Femur (tissue), 1 donor: ENCODE measurements at regions not wholly inside any gene's neighbourhood (a gene's known extent, or its start where the extent isn't known, plus 50 kb on each side); places are given as distances from the start of the nearest gene placed in this dataset.
A peak's percentile ranks its signal among the peaks of the same experiment; 100 is the strongest.
"Not testable (repeated sequence)": the region's sequence is repeated elsewhere in the genome, so short reads cannot be mapped to it uniquely, and the experiment has no call there.

Source experiments
- DNase-seq: peaks from one replicate; pipeline ENCODE4 v3.0.0-alpha.2; 2017

DNA sequence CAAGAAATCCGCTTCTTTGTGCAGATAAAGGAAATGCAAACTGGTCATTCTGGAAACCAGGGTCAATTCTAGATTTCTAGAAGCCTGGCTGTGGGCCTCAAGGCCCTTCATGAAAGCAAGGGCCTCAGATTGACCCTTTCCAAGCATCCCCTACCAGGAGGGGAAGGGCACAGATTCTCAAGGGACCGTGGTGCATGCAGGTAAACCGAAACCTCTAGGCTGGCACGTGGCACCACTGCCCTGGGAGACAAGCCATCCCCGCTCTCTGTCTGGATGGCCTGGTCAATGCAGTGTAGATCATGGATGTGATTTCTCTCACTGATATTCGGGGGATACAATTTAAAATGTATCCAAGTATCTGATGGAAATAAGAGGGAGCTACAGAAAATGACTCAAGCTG, 69.4 kb downstream of the TOMM20 start:
- DNase-seq, result no peak

DNA sequence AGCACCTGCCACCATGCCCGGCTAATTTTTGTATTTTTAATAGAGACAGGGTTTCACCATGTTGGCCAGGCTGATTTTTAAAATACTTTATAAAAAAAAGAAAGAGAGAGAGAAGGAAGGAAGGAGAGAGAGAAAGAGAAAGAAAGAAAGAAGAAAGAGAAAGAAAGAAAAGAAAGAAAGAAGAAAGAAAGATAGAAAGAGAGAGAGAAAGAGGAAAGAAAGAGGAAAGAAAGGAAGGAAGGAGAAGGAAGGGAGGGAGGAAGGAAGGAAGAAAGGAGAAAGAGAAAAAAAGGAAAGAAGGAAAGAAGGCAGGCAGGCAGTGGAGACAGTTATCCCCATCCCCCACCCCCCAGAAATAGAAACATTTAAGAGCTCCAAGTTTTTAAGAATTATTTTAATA, 69.9 kb downstream of the TOMM20 start:
- no peak for DNase-seq

DNA sequence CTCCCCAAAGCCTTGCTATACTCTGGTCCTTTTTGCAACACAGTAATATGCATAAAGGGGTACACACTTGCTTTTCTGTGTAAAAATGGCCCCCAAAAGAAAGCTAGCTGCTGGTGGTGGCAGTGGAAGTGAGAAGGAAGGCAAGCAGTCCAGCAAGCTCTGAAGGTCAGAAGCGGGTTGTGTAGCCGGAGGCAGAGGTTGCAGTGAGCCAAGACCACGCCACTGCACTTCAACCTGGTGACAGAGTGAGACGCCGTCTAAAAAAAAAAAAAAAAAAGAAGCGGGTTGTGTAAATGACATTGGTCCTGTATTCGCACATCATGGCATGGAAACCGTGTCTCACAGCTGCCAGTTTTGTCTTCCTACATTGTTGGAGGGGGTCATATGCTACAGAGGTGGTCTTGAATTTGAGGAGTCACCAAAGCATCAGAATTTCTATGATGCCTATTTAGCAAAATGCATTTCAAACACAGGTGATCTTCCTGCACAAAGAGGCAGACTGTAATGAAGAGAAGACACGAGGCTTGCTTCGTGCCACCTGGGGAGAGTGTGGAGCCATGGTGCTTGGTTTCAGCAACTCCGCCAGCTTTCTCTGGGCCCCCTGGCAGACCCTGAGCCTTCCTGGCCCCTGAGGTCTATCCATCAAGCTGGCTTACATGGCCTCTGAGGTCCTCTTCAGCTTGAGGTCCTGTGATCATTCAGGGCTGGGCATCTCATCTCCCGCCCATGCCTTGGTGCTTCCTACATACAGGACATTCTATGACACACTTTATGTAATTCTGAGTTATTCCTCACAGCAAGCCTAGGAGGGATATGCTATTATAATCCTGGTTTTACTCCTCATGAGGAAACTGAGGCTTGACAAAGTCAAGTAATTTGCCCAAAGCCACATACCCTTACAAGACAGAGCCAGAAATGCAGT, 71.0 kb downstream of the TOMM20 start:
- no peak for DNase-seq

DNA sequence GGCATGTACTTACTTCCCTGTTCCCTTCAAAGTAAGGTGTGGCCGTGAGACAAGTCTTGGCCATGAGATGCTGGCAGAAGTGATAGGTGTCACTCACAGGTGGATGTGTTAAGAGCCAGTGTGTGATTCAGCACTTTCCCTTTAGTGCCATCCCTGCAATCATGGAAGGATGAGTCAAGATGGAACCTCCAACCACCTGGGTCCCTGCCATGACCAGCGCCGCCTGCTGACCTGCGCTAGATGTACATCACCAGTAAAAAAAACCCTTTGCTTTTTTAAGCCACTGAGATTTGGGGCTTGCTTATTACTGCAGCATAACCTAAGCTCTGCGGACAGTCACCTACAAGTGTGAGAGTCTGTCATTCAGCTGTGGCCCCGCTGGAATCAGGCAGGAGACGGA, 71.7 kb downstream of the TOMM20 start:
- no peak for DNase-seq

DNA sequence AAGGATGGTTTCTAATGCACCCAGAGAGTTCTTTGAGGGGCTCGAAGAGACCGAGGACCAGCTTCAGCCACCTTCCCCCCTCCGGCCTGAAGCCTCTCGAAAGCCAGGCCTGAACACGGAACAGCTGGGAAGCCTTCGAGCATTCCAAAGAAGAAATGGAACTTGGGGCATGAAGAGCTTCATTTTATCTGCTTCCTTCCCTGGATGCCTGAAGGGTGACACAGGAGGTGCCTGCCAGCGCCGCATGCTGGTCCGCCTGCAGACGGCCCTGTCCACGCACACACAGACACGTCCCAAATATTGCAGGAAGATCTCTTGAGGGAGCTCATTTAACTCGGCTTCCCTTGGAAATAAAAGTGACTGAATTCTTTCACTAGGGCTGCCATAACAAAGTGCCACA, 73.7 kb downstream of the TOMM20 start:
- no peak for DNase-seq

DNA sequence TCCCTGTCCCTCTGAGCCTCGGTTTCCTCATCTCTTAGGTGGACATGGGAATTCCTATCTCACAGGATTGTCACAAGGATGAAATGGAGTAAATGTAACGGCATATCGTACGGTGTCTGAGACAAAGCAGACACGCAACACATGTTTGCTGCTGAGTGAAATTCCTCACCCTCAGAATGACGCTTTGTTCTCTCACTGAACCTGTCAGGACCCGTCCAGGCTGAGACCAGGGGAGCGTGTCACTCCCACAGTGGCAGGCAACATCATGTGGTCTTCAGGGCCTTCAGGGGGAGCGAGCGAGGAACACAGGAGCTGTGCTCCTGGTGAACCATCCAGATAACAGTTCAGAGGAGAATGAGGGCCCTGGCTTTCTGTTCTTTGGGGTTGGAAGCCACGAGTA, 74.2 kb downstream of the TOMM20 start:
- DNase-seq, result no peak

DNA sequence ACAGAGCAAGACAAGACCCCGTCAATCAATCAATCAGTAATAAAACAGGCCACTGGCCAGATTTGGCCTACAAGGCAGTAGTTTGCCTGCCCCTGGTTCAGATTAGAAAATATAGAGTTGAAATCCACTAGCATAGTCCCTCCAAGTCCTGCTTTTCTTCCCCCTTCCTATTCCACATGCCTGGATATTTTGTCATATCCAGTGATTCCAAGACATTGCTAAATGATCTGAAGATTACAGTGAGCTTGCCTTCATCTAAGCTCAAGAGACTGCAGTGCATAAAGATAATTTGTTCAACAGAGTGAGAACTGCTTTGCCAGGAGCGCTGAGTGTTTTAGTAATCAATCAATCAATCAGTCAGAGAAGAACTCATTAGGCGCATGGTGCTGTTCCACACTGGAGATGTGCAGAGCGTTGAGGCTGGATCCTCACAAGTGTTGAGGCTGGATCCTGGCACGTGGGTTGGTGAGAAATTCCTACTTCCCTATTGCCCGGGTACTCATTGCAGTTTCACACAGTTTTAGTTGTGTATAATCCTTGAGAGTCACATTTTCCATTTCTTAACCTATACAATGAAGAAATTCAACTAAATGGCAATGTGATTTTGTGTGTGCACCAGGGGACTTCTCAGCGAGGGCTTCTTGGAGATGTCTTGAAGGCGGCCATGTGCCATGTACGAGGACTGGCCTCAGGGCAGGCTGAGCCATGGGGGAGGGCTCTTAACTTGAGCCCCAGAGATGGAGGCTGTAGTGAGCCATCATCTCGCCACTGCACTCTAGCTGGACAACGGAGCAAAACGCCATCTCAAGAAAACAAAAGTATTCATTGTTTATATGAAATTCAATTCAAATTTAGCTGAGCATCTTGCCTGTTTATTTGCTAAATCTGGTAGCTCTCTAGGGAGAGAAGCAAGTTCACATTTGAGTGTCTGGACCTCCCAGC, 76.3 kb downstream of the TOMM20 start:
- peak; percentile 44 for DNase-seq

DNA sequence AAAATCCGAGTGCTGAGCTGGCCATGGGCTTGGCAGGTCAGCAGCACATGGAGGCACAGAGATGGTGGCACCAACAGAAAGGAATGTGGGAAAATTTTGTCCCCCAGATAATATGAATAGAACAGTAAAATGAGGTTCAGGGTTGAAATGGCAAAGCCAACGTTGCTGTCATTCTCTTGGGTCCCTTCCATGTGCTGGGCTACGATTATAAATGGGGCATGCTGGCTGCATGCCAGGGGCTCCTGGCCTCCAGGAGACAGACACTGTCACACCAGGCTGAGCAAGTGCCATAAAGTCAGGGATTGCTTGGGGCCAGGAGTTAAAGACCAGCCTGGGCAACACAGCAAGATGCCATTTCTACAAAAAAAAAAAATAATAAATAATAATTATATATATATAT, 77.1 kb downstream of the TOMM20 start:
- no peak for DNase-seq

DNA sequence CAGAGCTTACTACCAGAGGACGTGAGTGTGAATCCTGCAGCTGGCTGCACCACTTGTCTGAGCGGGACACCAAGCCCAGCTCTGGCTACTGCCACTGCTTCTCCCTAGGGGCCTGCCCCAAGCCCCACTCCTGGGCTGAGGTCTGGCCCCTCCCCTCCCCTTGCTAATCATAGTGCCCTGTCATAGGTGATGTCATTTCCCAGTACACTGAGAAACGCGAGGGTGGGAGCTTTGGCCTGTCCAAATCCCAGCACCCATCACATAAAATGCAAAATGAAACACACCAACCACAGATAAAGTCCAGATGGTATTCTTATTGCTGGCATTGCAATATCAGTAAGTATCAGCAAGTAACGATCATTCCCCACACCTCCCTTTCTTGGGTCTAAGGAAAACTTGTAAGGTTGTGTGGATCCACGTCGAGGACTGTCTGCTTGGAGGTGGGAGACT, 77.7 kb downstream of the TOMM20 start:
- DNase-seq, result no peak

DNA sequence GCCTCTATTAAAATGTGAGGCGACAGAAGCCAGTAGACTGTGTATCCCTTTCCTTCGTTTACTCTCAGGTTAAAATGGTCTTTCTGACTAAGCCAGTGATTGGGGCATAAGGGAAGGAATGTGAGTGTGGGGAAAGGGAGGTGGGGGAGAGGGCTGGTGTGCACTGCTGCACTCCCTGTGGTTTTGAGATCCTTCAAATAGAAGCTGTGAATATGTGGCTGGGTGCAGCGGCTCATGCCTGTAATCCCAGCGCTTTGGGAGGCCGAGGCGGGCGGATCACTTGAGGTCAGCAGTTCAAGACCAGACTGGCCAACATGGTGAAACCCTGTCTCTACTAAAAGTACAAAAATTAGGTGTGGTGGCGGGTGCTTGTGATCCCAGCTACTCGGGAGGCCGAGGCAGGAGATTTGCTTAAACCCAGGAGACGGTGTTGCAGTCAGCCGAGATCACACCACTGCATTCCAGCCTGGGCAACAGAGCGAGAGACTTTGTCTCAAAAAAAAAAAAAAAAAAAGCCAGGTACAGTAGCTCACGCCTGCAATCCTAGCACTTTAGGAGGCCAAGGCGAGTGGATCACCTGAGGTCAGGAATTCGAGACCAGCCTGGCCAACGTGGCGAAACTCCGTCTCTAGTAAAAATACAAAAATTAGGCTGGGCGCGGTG, 78.8 kb downstream of the TOMM20 start:
- DNase-seq, result not testable (repeated sequence)

DNA sequence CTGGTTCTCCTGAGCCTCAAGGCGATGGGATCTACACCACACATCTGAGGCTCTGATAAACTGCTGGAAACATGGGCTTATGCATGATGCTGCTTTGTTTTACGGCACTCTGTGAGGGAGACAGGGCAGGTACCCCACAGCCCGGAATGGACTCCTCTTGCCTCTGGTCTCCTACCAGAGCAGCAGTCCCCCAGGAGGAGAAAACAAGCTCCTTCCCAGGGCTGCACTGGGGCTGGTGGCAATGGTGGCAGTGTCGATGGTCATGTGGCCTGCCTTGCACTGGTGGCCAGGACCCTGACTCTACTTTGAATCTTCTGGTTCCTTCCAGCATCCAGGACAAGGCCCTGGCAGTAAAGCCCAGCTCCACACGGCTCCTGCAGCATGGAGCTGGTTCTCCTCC, 79.4 kb downstream of the TOMM20 start:
- no peak for DNase-seq

DNA sequence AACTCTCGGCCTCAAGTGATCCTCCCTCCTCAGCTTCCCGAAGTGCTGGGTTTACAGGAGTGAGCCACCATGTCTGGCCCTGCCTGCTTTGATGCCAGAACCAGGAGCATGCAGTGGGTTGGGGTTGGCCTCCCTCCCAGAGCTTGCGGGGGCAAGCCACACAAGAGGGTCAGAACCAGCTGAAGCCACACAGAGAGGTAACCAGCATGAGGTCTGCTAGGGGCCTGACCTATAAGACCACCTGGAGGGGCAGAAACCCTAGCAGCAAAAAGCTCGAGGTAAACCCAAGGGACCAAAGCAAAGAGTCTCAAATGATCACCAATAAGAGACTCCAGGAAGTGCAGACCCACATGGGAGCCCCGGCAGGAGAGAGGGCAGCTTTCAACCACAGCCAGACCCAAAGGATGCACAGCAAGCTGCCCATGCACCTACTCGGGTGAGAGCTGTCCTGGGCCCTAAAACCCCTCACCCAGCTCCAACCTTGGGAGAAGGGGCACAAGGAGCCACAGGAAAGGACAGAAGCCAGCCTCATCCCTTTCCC, 81.2 kb downstream of the TOMM20 start:
- DNase-seq, result peak; percentile 36

DNA sequence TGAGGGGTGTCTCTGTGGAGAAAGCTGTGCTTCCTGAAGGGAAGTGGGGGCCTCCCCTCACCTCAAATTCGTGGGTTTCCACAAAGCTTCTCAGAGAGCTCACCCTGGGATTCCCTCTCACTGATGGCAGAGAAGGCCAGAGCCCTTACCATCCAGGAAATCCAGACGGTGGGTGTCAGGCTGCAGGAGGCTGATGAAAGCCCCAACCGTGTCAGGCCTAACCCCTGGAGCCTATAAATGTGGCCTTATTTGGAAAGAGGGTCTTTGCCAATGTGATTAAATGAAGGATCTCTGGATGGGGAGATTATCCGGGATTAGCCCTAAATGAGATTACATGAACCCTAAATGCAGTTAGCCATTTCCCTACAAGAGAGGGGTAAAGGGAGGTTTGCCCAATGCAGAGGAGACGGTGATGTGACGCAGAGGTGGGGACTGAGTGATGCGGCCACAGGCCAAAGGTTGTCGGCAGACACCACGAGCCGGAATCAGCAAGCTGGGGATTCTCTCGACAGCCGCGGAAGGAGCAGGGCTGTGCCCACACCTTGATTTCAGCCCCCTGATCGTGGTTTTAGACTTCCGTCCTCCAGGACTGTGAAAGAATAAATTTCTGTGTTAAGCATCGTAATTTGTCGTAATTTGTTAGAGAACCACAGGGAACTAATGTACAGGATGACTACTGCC, 82.6 kb downstream of the TOMM20 start:
- DNase-seq, result no peak

DNA sequence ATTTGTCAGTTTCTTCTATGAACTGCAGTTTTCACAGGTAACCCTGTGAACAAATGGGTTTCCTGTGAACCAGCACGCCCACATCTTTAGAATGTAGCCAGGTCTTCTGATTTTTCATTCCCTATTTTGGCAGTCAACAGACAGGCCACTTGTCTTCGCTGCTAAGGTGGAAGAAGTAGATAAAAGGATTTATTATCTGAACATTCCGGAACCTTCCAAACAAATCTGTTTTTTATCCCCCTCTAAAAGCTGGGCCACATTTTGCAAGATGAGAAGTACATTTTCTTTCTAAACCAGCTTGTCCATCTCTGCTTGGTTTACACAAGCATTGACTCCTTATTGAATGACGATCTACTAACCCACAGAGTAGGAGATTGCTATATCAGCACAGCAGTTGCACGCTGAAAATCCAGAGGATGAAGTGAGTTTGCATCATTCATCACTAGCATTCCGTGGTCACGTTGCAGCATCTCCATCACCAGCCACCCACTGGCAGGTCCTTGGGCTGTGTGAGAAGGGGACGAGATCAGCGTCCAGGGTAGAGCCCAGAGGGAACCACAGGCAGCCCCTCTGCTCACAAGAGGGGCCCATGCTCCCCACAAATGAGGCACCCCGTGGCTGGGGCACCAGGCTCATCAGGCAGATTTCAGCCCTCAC, 83.5 kb downstream of the TOMM20 start:
- DNase-seq, result no peak

DNA sequence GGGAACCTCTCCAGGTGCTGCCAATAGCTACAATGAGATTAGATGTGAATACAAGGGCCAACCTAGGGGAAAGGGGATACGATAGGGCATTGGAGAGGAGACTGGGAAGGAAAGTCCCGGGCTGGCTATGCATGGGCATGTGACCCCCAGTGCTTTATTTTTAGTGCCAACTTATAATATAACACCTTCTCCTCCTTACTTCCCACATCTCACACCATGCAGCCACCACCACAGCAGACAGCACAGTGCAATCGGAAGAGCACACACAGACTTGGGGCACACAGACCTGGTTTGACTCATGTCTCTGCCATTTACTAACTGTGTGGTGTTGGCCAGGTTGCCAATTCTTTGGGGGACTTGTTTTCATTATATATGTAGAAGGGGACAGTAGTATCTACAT, 85.4 kb downstream of the TOMM20 start:
- no peak for DNase-seq

DNA sequence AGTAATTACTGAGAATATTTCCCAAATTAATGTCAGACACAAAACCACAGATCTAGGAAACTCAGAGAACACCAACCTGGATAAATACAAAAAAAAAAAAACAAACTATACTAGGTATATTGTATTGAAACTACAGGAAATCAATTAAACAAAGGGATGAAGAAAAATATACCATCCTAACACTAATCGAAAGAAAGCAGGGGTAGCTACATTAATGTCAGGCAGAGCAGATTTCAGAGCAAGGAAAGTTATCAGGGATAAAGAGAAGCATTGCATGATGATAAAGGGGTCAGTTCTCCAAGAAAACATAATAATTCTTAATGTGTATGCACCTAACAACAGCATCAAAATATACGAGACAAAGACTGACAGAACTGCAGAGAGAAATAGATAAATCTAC, 89.9 kb downstream of the TOMM20 start:
- DNase-seq, result no peak

DNA sequence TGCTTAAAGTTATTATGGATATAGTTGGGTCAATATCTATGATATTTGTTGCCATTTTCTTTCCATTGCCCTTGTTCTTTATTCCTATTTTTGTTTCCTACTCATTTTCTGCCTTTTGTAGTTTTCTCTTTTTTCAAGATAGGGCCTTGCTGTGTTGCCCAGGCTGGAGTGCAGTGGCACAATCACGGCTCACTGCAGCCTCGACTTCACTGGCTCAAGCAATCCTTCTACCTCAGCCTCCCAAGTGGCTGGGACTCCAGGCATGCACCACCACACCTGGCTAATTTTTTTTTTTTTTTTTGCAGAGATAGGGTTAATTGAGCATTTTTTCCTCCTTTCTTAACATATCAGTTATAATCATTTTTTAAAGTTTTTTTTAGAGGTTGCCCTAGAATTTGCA, 92.7 kb downstream of the TOMM20 start:
- DNase-seq, result no peak

DNA sequence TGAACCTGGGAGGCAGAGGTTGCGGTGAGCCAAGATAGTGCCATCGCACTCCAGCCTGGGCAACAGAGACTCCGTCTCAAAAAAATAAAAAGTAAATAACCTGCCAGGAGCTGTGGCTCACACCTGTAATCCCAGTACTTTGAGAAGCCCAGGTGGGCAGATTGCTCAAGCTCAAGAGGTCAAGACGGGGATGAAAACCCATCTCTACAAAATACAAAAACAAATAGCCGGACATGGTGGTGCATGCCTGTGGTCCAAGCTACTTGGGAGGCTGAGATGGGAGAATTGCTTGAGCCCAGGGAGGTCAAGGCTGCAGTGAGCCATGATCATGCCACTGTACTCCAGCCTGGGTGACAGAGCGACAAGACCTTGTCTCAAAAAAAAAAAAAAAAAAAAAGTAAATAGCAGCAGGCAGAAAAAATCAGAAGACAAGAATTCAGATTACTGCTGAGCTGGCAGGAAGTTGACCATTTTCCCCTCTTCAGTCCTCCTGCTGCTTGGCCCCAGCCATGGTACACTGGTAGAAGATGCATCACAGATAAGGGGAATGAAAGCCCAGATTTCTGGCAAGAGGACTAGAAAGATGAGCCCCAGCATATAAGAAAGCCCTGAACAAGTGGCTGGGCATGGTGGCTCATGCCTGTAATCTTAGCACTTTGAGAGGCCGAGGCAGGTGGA, 97.6 kb downstream of the TOMM20 start:
- no peak for DNase-seq

DNA sequence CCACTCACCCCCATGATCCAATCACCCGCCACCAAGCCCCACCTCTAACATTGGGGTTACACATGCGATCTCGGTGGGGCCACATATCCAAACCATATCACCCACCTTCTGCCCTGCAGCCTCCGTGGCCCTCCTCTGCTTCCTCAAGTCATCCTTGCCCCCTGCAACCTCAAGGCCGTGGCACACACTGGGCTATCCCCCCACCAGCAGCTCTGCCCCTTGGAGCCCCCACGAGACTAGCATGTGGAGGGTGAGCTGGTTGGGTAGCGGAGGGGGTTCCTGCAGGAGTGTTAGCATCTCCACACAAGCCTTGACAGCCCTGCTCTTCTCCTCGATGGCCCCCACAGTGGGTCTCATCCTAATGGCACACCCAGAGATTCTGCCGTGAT, 100.8 kb downstream of the TOMM20 start:
- DNase-seq, result no peak

DNA sequence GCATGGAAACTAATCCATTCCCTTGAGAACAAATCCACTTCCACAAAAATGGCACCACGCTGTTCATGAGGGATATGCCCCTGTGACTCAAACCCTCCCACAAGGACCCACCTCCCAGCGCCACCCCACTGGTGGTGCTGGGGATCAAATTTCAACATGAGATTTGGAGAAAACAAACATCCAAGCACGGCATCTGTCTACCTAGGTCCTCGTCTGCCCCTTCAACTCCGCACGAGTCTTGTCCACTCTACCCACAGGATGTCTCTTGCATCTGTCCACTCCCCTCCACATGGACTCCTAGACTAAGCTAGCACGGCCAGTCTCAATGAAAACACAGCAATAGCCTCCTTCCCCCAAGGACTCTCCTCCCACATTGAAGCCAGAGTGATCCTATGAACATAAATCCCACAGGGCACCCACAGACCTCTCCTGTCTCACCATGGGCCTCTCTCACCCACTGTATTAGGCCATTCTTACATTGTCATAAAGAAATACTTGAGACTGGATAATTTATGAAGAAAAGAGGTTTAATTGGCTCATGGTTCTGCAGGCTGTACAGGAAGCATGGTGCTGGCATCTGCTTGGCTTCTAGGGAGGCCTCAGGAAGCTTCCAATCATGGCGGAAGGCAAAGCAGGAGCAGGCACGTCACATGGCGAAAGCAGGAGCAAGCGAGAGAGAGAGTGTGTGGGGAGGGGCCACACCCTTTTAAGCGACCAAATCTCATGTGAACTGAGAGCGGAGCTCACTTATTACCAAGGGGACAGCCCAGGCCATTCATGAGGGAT, 101.4 kb downstream of the TOMM20 start:
- DNase-seq, result no peak
